ENCODE measurements at regions not wholly inside any gene's neighbourhood (a gene's known extent, or its start where the extent isn't known, plus 50 kb on each side); places are given as distances from the start of the nearest gene placed in this dataset.

DNA sequence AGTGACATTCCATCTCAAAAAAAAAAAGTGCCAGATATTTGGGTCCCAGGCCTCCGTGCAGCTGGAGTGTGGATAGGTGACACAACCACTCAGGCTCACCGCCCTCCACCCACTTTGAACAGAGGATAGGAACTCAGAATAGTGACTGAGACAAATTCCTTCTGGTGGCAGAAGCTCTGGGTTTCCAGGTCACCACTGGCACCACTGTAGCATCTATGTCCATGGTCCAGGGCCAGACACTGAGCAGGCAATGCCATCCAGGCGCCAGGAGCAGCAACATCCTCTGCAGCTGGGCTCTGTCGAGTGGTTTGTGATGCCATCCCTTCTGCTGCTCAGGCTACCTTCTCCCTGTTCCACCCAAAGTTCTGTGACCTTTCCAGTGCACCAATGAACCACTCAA is 81.5 kb upstream of the PTPRM start:
- TF ChIP-seq OSR1 (CRISPR knock-in tag; IDR thresholded peaks at IDR 0.05), result no peak
- TF ChIP-seq TOX (CRISPR knock-in tag; IDR thresholded peaks at IDR 0.05; ENCODE audit: borderline replicate concordance), result no peak
- TF ChIP-seq POU6F1 (CRISPR knock-in tag; IDR thresholded peaks at IDR 0.05; ENCODE audit: borderline replicate concordance, low read depth), result no peak
- TF ChIP-seq RARB (CRISPR knock-in tag; IDR thresholded peaks at IDR 0.05), result no peak
- no peak for TF ChIP-seq ZC3H10 (CRISPR knock-in tag; IDR thresholded peaks at IDR 0.05)
- TF ChIP-seq ARNTL (CRISPR knock-in tag; IDR thresholded peaks at IDR 0.05; ENCODE audit: borderline replicate concordance, low read depth), result no peak
- TF ChIP-seq, protein P1, sequence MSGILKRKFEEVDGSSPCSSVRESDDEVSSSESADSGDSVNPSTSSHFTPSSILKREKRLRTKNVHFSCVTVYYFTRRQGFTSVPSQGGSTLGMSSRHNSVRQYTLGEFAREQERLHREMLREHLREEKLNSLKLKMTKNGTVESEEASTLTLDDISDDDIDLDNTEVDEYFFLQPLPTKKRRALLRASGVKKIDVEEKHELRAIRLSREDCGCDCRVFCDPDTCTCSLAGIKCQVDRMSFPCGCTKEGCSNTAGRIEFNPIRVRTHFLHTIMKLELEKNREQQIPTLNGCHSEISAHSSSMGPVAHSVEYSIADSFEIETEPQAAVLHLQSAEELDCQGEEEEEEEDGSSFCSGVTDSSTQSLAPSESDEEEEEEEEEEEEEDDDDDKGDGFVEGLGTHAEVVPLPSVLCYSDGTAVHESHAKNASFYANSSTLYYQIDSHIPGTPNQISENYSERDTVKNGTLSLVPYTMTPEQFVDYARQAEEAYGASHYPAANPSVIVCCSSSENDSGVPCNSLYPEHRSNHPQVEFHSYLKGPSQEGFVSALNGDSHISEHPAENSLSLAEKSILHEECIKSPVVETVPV (CRISPR knock-in tag; IDR thresholded peaks at IDR 0.05), result no peak
- TF ChIP-seq CSDC2 (CRISPR knock-in tag; IDR thresholded peaks at IDR 0.05), result no peak
- no peak for TF ChIP-seq ZFP3 (CRISPR knock-in tag; IDR thresholded peaks at IDR 0.05)
- TF ChIP-seq, protein P2, sequence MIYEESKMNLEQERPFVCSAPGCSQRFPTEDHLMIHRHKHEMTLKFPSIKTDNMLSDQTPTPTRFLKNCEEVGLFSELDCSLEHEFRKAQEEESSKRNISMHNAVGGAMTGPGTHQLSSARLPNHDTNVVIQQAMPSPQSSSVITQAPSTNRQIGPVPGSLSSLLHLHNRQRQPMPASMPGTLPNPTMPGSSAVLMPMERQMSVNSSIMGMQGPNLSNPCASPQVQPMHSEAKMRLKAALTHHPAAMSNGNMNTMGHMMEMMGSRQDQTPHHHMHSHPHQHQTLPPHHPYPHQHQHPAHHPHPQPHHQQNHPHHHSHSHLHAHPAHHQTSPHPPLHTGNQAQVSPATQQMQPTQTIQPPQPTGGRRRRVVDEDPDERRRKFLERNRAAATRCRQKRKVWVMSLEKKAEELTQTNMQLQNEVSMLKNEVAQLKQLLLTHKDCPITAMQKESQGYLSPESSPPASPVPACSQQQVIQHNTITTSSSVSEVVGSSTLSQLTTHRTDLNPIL (CRISPR knock-in tag; IDR thresholded peaks at IDR 0.05; ENCODE audit: low read depth), result no peak
- no peak for ATAC-seq

GRCh38 chr18:7488571-7488970 is 78.5 kb upstream of the PTPRM start:
- no peak for ATAC-seq
- TF ChIP-seq ZNF8 (CRISPR knock-in tag; IDR thresholded peaks at IDR 0.05), result no peak
- no peak for TF ChIP-seq TCF4 (CRISPR knock-in tag; IDR thresholded peaks at IDR 0.05; ENCODE audit: borderline replicate concordance)
- TF ChIP-seq, protein P1 (CRISPR knock-in tag; IDR thresholded peaks at IDR 0.05), result no peak
- no peak for TF ChIP-seq ZNF70 (CRISPR knock-in tag; IDR thresholded peaks at IDR 0.05)
- no peak for TF ChIP-seq ZNF565 (CRISPR knock-in tag; conservative IDR thresholded peaks at IDR 0.05; ENCODE audit: low read depth)
- no peak for TF ChIP-seq ESRRG (CRISPR knock-in tag; IDR thresholded peaks at IDR 0.05)
- no peak for TF ChIP-seq SNAI2 (CRISPR knock-in tag; IDR thresholded peaks at IDR 0.05)
- no peak for TF ChIP-seq ZC3H10 (CRISPR knock-in tag; IDR thresholded peaks at IDR 0.05)
- TF ChIP-seq CSDC2 (CRISPR knock-in tag; IDR thresholded peaks at IDR 0.05), result no peak

DNA sequence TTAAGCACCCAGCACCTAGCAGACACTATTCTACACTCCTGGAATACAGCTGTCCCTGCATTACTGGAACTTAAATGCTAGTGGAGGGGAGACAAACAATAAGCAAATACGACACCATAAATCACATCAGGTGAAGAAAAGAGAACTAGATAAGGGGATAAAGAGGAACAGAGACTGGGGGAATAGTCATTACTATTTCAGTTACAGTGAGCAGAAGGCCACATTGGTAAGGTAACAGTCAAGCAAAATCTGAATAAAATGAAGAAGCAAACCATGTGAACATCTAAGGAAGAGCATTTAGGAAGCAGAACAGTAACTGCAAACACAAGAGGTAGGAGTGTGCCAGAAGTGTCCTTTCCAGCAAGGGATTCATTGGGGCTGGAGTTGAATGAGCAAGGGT is 77.0 kb upstream of the PTPRM start:
- TF ChIP-seq PPARA (CRISPR knock-in tag; IDR thresholded peaks at IDR 0.05; ENCODE audit: borderline replicate concordance) (no peak), BACH2 (CRISPR knock-in tag; IDR thresholded peaks at IDR 0.05; ENCODE audit: borderline replicate concordance) (no peak), SNAI2 (CRISPR knock-in tag; IDR thresholded peaks at IDR 0.05) (no peak), ZFP30 (CRISPR knock-in tag; IDR thresholded peaks at IDR 0.05) (no peak), ZNF8 (CRISPR knock-in tag; IDR thresholded peaks at IDR 0.05) (no peak), ZC3H10 (CRISPR knock-in tag; IDR thresholded peaks at IDR 0.05) (no peak), ISL1 (CRISPR knock-in tag; IDR thresholded peaks at IDR 0.05) (no peak), OSR1 (CRISPR knock-in tag; IDR thresholded peaks at IDR 0.05) (no peak), ZNF70 (CRISPR knock-in tag; IDR thresholded peaks at IDR 0.05) (no peak), ESRRG (CRISPR knock-in tag; IDR thresholded peaks at IDR 0.05) (no peak), POU6F1 (CRISPR knock-in tag; IDR thresholded peaks at IDR 0.05; ENCODE audit: borderline replicate concordance, low read depth) (no peak), ZNF565 (CRISPR knock-in tag; conservative IDR thresholded peaks at IDR 0.05; ENCODE audit: low read depth) (no peak)
- TF ChIP-seq, protein P2 (CRISPR knock-in tag; IDR thresholded peaks at IDR 0.05; ENCODE audit: low read depth), result no peak
- no peak for ATAC-seq

Data from SK-N-SH treated with all-trans-retinoic acid at 6 μM for 48 hours (cell line).